HG03439 (cell line): ENCODE measurements at regions not wholly inside any gene's neighbourhood (a gene's known extent, or its start where the extent isn't known, plus 50 kb on each side); places are given as distances from the start of the nearest gene placed in this dataset.
"Not testable (repeated sequence)": the region's sequence is repeated elsewhere in the genome, so short reads cannot be mapped to it uniquely, and the experiment has no call there.

Source experiments
- ATAC-seq: cut with Tn5 transposase; IDR thresholded peaks from one replicate; pipeline ENCODE4 v1.9.1; 2021; ENCODE audit warnings: mild to moderate bottlenecking, moderate library complexity; ENCODE audit not compliant: unreplicated experiment

DNA sequence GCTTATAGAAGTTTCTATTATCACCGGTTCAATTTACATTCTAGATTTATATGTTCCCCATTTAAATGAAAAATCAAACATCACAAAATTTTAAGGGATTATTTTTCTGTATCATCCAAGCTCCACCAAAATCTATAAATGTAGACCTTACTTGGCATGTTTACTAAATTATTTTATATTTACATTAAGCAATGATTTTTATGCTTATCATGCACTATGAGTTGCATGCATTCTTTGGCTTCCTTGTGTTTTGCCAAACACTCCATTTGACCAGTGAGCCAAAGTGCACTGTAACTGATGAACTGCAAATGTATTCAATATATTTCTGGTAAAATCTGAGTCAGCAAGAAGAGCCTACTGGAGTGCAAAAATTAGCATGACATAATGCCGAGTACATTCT is 595.5 kb upstream of the PCDH7 start:
- not testable (repeated sequence) for ATAC-seq

DNA sequence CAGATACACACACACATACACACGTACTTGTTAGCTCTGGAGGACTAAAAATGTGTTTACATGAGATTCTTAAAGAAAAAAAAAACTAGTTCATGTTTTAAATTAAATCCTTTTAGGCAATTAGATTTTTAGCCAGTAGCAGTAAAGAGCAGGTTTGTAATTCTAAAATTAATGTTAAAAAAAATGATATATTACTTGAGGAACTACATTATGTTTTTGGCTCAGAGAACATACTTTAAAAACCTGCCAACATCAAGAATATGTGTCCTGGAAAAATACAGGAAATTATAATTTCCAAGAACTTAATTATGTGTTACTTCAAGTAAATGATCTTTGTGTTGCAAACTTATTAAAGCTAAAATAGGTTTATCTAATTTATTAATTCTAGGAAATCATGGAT is 594.3 kb upstream of the PCDH7 start:
- no peak for ATAC-seq

DNA sequence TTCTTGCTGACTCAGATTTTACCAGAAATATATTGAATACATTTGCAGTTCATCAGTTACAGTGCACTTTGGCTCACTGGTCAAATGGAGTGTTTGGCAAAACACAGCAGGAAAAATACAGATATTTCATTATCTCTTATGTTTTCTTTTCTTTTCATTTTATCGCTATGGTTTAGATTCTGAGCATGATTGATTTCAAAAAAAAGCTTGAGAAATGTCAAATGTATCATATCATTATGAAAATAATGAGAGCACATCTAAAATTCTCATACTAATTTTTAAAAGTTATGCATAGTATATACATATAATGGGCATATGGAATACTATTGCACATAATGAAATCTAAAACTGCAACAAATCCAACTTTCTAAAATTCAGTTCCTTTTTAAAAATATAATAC is 593.8 kb upstream of the PCDH7 start:
- ATAC-seq: no peak

DNA sequence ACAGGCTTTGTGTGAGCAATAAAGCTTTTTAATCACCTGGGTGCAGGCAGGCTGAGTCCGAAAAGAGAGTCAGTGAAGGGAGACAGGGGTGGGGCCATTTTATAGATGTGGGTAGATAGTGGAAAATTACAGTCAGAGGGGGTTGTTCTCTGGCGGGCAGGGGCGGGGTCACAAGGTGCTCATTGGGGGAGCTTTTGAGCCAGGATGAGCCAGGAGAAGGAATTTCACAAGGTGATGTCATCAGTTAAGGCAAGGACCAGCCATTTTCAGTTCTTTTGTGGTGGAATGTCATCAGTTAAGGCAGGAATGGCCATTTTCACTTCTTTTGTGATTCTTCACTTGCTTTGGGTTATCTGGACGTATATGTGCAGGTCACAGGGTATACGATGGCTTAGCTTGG is 571.3 kb upstream of the PCDH7 start:
- not testable (repeated sequence) for ATAC-seq

DNA sequence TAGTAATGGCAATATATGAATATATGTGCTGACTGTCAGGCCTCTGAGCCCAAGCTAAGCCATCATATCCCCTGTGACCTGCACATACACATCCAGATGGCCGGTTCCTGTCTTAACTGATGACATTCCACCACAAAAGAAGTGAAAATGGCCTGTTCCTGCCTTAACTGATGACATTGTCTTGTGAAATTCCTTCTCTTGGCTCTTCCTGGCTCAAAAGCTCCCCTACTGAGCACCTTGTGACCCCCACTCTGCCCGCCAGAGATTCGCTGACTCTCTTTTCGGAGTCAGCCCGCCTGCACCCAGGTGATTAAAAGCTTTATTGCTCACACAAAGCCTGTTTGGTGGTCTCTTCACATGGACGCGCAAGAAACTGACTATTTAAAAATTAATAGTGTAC is 570.6 kb upstream of the PCDH7 start:
- not testable (repeated sequence) for ATAC-seq

DNA sequence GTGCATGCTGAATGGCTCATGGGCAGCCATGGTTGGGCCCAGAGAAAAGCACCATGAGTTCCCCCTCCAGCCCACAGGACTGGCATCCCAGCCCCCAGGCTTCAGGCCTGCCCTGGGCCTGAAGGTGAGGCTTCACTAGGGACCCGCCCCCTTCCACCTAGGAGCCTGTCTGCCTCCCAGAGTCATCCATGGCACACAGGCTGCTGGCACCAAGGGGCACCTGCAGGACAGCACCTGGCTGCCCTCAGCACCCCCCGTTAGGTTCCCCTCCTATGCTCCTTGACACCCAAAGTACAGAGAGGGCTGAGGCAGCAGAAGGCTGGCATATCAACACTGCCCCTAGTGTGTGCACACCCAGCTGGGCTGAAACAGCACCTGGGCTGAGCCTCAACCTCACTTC is 566.7 kb upstream of the PCDH7 start:
- no peak for ATAC-seq

DNA sequence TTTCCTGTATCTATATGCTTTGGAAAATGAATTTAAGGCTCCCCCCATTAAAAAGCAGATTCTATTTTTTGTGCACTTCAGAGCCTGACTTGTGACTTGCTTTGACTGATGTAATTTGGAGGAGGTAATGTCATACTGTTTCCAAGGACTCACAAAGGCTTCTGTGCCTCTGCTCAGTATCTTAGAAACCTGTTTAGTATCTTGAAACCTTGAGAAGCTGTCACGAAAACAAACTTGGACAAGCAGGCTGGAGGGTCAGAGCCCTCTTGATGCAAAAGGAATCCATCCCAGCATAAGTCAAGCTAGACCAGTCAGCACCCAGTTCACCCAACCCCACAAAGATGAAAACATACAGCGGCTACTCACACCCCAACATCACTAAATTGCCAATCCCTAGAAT is 560.0 kb upstream of the PCDH7 start:
- no peak for ATAC-seq

DNA sequence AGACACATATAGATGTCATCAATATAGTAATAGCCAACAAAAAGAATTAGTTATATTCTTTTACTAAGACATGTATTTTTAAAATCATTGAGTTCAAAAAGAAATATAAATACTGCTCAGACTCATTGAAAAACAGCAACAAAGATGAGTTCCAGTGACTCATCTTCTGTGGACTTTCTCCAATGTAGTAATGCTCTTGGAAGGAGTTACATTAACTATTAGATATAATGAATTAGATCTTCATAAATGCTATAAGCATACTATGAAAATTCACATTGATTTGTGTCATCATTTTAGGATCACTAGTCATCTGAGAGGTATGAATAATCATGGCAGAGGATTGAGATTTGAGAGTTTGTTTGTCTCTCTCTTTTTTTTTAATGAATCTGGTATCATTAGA is 547.8 kb upstream of the PCDH7 start:
- no peak for ATAC-seq

DNA sequence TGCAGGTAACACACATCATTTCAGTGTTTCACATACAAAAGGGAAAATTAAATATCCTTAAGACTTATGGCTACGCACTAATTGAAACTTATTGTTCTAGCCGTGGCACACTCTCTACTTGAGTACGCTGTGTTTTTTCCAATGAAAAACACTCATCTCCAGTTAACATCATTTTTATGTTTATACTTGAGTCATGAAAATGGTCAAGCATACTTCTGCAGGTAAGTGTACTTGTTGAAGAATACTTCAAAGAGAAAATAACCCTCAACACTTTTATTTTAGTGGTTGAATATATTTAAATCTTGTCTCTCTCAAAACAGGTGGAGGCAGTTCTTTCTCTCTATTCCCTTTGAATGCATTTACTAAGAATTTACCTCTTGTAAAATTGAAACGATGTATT is 538.7 kb upstream of the PCDH7 start:
- ATAC-seq: no peak

DNA sequence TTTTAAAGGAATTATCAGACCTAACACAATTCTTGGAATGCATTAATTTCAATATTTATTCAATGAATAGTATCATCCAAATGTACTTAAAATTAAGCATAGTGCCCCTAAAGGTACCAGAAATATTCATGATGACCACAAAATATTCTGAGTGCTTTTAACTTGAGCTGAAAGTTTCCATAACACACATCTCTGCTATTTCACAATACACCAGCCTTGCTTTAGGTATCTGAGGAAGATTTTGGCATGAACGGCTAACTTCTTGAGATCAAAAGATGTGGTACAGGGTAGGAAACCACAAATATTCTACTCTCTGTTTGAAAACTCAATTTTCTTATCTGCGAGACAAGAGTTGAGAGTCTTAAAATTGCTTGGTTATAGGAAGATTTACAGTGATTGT is 538.3 kb upstream of the PCDH7 start:
- ATAC-seq: no peak

DNA sequence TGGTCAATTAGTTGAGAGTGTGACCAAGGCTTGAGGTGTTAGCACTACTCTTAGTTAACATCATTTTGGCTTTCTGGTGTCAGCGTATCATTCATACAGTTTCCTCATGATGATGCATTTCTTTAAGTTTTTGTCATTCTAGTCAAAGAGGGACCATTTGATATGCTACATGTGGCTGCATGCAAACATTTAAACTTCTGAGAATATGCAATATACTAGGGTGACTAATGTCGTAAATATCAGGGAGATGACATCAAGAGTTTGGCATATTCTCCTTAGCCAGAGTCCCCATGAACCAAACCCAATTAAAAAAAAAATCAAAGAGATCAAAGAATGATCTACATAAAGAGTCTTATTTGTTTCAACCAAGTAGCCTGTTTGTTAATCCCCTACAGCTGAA is 537.4 kb upstream of the PCDH7 start:
- no peak for ATAC-seq

DNA sequence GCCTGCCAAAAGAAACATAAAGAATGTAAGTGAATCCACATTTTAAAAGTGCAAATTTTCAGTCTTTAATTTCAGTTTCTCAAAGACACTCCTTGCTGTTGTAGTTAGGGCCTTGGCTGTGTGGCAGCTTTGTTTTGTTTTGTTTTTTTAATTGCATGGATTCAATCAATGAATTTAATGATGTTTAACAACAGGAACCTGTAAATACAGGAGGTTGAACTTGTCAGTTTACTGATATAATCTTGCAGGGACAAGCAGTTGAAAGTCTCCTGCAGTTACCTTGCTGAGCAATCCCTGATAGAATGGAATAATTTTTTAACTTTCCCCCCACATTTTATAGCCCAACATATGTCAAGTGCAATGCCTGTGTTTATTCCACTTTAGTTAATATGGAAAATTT is 528.3 kb upstream of the PCDH7 start:
- ATAC-seq: no peak

DNA sequence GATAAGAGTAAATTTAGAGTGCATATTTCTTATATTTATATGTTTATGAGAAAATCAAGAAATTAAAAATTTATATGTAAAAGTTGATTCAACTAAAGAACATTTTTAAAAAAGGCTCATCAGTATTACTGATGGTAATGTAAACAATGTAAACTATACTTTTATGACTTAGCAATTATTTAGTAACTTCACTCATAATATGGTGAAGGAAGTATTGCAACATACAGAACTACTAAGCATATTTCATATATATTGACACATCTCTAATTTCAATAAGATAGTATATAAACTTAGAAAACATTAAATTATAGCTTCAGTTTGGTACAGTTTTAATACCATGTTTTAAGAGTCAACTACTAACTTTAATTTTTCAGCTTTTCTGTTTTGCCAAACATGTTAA is 512.8 kb upstream of the PCDH7 start:
- ATAC-seq: no peak

DNA sequence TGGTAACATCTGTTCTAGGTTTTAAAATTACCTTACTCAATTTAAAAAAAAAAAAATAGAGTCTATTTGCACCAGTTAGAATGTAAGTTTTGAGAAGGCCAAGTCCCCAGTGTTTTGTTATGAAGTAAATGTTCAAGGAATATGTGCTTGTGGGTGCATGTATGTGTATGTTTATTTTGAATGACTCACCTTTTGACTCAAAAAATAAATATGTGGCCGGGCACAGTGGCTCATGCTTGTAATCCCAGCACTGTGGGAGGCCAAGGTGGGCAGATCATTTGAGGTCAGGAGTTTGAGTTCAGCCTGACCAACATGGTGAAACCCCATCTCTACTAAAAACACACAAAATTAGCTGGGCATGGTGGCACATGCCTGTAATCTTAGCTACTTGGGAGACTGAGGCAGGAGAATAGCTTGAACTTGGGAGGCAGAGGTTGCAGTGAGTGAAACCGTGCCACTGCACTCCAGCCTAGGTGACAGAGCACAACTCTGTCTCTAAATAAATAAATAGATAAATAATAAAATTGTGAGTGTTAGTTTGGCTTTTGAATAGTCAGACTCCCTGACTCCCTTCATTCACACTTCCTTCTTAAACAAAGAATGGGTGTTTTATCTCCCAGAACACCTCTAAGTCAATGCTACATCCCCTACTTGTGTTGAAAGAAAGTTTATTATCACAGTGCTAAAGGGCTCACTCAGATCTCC is 511.3 kb upstream of the PCDH7 start:
- ATAC-seq: no peak

DNA sequence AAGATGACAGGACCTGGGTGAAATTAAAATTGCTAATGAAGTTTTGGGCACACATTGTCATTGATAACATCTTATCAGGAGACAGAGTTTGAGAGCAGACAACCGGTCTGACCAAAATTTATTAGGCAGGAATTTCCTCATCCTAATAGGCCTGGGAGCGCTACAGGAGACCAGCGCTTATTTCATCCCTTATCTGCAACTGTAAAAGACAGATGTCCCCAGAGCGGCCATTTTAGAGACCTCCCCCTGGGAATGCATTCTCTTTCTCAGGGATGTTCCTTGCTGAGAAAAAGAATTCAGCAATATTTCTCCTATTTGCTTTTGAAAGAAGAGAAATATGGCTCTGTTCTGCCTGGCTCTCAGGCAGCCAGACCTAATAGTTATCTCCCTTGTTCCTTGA is 504.2 kb upstream of the PCDH7 start:
- not testable (repeated sequence) for ATAC-seq

DNA sequence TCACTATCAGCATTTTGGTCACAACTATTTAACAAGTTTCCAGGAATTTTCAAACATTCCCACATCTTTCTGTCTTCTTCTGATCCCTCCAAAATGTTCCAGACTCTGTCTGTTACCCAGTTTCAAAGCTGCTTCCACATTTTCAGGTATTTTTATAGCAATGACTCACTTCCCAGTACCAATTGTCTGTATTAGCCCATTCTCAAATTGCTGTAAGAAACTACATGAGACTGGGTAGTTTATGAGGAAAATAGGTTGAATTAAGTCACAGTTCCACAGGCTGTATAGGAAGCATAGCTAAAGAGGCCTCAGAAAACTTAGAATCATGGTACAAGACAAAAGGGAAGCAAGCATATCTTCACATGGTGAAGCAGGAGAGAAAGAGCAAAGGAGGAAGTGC is 475.0 kb upstream of the PCDH7 start:
- ATAC-seq: no peak

DNA sequence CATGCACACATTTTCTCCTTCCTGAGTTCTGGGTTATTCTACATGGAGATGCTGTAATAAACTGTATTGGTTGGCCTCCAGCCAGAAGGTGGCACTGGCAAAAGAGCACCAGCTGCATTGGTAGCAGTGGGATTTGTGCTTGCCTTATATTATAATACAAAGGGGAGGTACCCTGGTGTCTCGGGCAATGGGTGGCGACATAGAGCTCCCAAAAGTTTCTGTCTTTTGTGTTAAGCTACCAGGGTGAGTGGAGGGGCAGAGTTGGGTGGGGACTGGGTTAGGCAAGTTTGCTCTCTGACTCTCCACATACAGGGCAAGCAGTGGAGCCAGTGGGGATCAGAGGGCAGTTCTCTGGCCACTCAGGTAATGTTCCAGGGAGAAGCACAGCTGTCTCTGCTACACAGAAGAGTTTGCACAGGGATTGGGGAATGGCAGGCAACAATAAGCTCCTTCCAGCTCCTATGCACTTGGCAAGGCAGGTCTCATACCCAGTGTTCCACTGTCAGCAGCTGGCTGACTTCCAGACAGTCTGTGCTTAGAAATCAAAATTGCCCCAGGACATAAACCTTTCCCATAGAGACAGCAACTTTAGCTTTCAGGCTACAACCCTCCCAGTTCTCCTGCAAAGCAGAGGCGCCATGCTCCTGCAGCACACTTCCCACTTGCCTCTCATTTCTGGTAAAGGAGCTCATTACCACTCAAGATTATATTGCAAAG is 463.9 kb upstream of the PCDH7 start:
- ATAC-seq: no peak

DNA sequence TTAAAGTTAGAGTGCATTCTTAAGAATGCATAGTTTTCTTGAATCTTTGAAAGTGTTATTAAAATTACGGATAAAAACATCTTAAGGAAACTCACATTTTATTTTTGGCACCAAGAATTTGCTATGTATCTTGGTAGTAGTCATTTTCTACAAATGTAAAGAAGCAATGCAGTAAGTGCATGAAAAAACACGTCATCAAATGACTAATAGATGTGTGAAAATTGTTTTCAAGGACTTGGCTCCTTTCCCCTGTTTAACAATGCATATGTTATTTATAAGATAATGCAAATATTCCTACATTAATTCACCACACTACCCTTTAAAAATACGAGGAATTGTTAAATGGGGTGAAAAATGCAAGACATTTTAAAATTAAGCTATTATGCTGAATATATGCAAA is 461.2 kb upstream of the PCDH7 start:
- no peak for ATAC-seq

DNA sequence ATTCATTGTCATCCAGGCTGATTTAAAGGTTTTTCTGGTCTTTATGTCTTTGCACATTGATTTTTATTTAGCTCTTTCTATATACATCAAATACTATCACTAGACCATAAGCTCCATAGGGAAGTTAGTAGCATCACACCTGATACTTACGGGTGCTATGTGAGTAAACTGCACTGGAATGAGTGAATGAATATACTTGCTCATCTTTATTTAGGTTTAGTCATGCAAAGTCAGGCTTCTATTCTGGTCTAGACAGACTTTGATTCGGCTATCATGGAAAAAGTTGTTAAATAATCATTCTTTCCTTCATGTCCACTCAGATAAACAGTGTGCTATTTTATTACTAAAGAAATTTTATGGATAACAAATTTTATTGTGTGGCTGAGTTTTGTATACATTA is 457.8 kb upstream of the PCDH7 start:
- no peak for ATAC-seq

DNA sequence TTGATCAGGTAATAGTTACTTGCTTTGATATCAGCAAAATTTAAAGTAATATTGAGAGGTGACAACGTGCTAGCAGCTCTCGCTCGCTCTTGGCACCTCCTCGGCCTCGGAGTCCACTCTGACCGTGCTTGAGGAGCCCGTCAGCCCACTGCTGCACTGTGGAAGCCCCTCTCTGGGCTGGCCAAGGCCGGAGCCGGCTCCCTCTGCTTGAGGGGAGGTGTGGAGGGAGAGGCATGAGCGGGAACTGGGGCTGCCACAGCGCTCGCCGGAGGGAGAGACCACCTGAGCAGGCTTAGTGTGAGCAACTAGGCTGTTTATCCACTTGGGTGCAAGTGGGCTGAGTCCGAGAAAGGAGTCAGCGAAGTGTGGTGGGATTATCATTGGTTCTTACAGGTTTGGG is 455.7 kb upstream of the PCDH7 start:
- ATAC-seq: no peak

DNA sequence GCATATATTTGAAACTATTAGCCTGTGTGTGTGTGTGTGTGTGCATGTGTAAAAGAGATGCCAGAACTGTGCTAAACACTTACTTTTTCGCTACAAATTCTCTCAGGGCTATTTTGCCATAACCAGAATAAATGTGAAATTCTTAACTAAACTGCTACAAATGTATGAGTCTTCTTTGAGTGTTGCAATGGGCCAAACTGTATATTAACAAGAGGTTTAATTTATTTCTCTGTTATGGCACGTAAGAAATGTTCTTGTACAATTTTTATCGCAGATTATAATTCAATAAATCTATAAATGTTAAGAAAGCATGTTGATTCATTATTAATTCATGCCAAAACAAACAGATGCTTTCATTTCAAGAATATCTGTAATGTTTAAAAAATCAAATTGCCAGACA is 454.5 kb upstream of the PCDH7 start:
- ATAC-seq: no peak

DNA sequence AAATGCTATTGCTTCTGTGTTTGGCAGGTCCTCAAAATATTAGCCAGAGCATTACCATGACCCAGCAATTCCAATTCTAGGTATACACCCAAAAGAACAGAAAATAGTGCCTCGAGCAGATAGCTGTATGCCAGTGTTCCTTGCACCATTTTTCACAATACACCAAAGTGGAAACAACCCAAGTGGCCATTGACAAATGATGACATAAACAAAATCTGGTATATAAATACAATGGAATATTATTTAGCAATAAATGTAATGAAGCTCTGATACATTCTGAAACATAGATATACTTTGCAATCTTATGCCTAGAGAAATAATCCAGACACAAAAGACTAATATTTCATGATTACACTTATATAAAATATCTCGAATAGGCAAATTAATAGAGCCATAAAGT is 451.8 kb upstream of the PCDH7 start:
- no peak for ATAC-seq

DNA sequence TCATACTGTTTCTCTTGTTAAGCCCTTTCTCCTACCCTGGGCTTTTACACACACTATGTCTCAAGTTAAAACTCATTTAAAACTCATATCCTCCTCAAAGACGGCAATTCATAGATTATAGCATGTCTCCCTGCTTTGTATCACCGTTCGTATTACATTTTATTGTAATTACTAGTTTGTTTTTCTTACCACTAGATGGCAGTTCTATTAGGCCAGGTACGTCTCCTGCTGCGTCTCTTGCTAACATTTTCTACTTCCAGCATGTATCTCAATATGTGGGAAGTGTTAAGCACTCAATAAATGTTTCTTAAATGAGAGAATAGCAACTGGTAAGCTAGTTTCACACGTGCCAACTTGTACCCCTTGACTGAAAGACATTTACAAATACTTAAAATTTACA is 450.3 kb upstream of the PCDH7 start:
- no peak for ATAC-seq
